Urothelium cell line (cell line): ENCODE measurements at regions not wholly inside any gene's neighbourhood (a gene's known extent, or its start where the extent isn't known, plus 50 kb on each side); places are given as distances from the start of the nearest gene placed in this dataset.
"Not testable (repeated sequence)": the region's sequence is repeated elsewhere in the genome, so short reads cannot be mapped to it uniquely, and the experiment has no call there.

ENCODE experiments used
- DNase-seq: peaks from one replicate; pipeline ENCODE4 v3.0.0; 2011; ENCODE audit warnings: low spot score, mixed read lengths
- FAIRE-seq: peaks from 2 replicates; lab custom pipeline; 2011; peaks lifted over from hg19 to GRCh38; lab: Jason Lieb, UNC

DNA sequence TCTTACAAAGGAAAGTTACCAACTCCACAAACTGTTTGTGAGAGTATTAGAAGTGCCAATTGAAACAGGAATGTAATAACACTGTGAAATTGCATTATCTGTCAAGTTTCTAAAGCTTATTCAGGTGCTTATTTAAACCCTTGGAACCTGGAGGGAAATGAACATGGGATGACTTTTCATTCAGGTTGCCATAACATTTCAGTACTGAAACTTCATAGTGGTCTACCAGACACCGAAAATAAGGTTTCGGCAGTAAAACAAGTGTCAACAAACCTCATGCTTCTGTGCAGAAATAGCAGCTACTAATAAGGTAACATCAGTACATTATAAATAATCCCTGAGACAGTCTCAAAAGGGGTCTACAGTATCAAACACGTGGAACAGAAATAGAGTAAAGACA is 890.7 kb upstream of the INTU start:
- FAIRE-seq (no peak), DNase-seq (no peak)

DNA sequence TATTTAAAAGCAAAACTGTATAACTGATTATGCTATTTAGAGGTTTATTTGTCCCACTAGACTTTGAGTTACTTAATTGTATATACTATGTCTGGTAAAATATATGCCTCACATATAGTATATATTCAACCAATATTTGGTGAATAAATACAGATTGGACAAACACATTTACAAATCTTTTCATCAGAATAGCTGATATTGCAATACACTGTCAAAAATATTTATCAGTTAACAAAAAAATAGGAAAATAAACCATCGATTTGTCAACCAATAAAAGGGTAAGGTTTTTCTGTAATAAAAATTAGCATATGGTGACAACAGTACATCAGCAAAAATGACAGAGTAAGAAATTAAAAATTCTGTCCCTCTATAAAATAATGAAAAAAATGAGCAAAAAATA is 889.9 kb upstream of the INTU start:
- FAIRE-seq, result no peak
- DNase-seq, result no peak

DNA sequence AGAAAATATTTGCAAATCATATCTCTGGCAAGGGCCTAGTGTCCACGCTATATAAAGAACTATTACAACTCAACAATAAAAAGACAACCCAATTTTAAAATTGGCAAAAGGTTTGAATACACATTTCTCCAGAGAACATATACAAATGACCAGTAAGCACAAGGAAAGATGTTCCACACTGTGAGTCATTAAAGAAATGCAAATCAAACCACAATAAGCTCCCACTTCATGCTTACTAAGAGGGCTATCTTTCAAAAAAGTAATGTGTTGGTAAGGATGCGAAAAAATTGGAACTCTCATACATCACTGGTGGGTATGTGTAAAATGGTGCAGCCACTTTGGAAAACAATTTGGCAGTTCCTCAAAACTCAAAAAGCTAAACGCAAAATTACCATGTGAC is 884.0 kb upstream of the INTU start:
- FAIRE-seq, result no peak
- DNase-seq, result no peak

DNA sequence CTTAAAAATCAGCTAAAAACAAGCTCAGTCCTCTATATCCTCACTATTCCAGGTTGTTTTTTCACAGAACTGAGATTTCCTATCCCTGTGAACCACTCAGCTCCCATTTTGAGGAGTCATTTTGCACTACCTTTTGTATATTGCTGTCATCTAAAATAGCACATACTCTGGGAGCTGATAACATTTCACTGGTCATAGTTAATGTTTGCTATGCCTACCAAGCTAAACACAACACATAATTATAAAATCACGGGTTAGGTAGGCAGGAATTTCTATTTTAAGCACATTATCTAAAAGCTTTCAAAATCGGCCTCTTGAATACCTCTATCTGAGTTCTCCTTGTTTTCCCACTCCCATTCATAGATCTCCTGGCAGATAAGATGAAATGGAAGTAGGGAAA is 882.0 kb upstream of the INTU start:
- FAIRE-seq (no peak), DNase-seq (no peak)

DNA sequence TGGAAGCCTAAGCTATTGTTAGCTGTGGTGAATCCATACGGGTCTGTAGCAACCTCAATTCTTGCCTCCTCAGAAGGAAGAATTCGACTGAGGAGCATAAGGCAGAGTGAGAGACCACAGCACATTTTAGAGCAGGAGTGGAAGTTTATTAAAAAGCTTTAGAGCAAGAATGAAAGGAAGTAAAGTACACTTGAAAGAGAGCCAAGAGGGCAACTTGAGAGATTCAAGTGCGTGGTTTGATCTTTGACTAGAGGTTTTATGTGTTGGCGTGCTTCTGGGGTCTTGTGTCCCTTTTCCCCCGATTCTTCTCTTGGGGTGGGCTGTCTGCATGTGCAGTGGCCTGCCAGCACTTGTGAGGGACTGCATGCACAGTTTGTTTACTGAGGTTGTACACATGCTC is 880.6 kb upstream of the INTU start:
- DNase-seq, result no peak
- FAIRE-seq, result no peak

DNA sequence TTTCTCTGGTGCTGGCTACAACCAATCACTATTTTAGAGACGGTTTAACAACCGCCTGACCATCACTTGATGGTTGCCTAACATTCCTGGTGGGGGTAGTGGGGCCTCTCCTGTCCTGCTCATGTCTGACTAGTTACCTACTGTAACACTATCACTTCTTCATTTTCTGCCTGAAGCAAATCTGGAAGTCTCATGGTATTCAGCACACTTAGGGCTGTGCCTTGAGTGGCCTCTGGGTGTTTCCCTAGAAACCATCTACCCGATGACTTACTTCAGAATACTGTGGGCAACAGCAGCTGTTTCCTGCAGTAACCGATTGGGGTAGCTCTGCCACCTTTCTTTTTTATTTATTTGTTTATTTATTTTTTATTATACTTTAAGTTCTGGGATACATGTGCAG is 880.1 kb upstream of the INTU start:
- no peak for DNase-seq
- FAIRE-seq, result no peak

DNA sequence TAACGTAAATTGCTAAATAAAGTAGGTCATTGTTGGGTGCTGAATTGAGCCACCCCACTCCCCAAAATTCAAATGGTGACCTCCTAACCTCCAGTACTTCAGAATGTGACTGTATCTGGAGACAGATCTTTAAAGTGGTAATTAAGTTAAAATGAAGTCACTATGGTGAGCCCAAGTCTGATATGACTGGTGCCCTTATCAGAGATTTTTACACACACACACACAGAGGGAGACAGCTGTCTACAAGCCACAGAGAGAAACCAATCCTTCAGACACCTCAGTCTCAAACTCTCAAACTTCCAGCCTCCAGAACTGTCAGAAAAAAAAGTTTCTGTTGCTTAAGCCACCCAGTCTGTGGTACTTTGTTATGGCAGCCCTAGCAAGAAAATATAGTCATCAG is 879.2 kb upstream of the INTU start:
- no peak for DNase-seq
- no peak for FAIRE-seq

DNA sequence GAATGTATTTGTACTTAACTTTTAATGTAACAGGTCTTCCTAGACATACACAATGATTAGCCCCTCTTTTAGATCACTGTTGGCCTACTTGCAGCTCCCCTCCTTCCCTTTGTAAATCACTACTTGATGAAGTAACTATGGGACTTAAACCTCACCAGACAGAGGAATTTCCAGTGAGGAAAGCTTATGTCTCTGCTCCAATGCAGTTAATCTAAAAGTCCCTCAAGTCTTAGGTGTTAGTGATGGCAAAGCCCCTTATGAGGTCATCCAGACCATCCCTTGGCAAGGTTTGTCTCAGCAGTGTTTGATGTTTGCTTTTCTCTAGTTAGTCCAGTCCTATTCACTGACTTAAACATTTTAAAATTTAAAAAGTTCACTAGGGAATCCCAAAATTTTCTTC is 877.3 kb upstream of the INTU start:
- DNase-seq (no peak), FAIRE-seq (no peak)

DNA sequence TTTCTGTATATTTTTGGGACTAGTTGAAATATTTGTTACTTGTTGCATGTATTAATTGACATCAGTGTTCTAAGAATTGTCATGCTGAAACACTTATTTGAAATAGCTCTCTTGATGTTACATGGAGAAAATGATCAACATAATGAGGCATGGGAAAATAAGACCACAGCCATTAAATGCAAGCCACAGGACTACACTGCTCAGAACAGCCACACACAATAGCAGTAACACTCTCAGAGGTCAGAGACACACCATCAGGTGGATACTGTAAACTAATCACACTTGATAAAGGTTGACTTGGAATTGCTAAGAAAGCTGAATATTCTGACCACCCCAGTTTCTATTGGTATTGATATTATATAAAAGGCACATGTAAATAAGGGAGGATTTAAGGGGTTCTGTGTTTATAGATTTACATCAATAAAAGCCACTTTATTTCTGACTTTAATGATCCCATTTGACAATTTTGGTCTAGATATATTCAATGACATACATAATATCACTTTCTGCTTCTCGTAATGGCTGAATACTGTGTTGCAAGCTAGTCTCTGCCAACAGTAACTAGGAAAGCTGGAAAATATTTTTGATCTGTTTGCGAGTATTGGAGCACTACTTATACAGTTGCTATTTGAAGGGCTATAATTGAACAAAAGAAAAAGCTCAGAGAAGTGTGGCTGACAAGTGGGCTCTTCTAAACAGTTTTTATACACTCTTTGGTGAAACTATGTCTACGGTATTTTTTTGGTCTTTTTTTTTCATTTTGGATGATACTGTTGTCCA is 876.5 kb upstream of the INTU start:
- FAIRE-seq, result no peak

DNA sequence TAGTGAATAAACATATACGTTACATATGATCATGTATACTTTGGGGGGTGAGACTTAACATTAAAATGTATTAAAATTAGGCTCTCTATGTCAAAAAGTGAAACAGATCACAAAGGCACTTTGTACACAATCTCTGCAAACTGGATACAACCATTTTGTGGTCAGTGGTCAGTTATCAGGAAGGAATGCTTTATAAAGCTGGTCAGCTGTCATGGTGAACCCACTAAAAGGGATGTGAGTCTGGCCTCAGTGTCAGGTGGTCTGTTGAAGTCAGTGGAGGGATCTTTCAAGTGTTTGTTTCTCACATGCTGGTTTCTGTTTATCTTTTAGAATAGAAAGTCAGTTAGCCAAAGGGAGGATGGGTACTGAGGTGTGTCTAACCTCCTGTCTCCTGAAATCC is 875.5 kb upstream of the INTU start:
- FAIRE-seq, result no peak
- DNase-seq, result no peak

More for the DNA sequence above, 876.5 kb upstream of the INTU start:
- no peak for DNase-seq

DNA sequence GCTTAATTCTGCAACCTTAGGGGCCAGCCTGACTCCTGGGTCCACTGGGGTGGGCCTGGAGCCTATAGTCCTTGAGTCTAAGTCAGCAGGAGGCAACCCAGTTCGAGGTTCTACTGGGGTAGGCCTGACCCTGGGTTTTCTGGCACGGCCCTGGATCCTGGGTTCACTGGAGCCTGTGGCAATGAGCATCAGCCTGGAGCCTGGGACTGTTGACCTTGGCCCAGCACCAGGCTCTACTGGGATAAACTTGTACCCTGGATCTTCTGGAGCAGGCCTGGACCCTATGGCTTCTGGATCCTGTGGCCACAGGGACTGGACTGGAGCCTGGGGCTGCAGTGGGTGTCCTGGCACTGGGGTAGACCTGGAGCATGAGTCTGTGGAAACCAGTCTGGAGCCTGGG is 874.3 kb upstream of the INTU start:
- FAIRE-seq, result no peak
- no peak for DNase-seq

DNA sequence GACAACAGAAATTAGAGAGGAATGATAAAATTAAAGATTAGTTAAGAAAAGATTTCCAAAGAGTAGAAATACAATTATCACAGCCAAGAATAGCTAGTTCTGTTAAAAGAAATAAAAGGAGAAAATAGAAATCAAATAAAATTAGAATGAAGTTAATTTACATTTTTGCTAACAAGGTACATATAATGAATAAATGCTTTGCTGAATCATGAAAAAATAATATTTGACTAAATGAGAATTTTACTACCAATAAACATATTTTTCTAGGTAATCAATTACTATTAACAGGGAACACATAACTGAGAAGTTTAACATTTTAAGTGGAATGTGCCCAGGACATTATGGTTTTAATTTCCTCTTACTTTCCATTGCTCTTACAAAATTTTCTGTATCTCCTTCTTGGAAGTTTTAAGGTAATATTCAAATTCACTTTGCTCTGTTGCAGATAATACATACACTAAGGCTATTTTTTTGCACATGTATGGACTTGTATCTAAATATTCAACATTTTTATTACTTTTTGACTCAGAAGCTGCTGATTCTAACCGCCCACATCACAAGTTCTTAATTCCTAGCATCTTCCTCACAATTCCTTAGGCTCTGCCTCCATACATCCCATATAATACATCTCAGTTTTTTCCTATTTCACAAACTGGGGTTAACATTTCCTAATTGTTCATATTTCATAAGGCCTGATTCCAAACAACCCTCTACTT is 870.7 kb upstream of the INTU start:
- DNase-seq, result no peak
- no peak for FAIRE-seq

DNA sequence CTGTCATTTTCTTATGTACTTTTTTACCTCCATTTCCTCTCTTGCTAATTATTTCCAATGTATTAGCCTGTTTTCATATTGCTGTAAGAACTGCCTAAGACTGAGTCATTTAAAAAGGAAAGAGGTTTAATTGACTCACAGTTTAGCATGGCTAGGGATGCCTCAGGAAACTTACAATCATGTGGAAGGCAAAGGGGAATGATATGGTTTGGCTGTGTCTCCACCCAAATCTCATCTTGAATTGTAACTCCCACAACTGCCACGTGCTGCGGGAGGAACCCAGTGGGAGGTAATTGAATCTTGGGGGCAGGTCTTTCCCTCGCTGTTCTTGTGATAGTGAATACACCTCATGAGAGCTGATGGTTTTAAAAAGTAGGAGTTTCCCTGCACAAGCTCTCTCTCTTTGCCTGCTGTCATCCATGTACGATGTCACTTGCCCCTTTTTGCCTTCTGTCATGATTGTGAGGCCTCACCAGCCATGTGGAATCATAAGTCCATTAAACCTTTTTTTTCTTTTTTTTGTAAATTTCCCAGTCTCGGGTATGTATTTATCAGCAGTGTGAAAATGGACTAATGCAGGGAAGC is 870.0 kb upstream of the INTU start:
- no peak for FAIRE-seq
- no peak for DNase-seq

DNA sequence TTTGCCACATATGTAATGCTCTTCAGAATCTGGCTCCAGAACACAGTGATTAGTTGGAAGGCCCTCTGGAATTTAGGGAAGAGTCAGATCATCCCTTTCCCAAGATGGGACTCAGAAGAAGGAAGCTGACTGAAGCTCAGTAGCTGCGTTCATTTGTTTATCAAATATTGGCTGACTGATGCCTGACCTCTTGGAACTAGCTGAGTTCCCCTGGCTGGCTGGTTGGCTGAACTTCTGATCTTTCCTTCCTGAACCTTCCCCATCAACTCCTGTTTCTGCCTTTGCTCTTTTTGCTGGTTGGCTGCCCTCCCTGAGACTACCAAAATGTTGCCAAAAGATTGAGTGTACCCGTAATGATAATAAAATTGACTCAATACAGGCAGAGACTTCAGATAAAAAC is 866.5 kb upstream of the INTU start:
- FAIRE-seq, result no peak

DNA sequence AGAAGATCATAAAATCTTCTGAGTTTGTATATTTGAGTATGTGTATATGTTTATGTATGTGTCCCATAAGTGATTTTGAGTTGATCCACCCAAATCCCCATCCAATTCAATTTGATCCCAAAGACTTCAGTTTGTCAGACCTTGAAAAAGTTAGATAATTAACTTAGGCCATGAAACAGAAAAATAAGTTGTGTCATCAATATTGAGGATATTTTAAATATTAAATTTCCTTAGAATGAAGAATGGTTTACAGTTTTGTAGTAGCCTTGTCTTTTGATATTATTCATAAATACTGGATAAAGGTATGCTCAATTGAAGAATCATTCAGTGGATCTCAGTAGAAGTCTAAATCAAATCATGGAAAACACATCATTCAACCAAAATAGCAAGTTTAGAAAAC is 864.4 kb upstream of the INTU start:
- FAIRE-seq (no peak), DNase-seq (no peak)

More for the DNA sequence above, 866.5 kb upstream of the INTU start:
- DNase-seq, result no peak

DNA sequence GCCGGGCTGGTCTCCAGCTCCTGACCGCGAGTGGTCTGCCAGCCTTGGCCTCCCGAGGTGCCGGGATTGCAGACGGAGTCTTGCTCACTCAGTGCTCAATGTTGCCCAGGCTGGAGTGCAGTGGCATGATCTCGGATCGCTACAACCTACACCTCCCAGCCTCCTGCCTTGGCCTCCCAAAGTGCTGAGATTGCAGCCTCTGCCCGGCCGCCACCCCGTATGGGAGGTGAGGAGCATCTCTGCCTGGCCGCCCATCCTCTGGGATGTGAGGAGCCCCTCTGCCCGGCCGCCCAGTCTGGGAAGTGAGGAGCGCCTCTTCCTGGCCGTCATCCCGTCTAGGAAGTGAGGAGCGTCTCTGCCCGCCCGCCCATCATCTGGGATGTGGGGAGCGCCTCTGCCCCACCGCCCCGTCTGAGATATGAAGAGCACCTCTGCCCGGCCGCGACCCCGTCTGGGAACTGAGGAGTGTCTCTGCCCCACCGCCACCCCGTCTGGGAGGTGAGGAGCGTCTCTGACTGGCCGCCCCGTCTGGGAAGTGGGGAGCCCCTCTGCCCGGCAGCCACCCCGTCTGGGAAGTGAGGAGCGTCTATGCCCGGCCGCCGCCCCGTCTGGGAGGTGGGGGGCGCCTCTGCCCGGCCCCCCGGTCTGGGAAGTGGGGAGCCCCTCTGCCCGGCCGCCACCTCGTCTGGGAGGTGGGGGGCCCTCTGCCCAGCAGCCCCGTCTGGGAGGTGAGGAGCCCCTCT is 861.8 kb upstream of the INTU start:
- not testable (repeated sequence) for DNase-seq, FAIRE-seq

DNA sequence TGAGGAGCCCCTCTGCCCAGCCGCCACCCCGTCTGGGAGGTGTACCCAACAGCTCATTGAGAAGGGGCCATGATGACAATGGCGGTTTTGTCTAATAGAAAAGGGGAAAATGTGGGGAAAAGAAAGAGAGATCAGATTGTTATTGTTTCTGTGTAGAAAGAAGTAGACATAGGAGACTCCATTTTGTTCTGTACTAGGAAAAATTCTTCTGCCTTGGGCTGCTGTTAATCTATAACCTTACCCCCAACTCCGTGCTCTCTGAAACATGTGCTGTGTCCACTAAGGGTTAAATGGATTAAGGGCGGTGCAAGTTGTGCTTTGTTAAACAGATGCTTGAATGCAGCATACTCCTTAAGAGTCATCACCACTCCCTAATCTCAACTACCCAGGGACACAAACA is 861.1 kb upstream of the INTU start:
- not testable (repeated sequence) for DNase-seq, FAIRE-seq

DNA sequence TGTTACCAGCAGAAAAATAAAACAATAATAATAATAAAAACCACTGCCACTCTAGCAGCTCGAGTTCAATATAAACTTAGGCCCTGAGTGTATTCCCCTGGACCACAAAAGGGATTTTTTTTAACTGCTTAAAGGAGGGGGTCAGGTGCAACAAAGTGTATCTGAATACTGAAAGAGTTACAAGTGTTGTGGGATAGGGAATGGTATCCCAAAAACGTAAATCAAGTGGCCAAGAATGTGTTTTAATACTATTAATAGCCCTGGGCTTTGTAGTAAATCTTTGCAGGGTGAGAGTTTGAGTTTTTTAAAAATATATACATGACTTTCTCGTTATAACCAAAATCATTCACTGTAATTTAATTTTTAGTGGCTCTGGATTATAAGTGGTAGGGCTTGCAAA is 860.1 kb upstream of the INTU start:
- no peak for FAIRE-seq
- no peak for DNase-seq

DNA sequence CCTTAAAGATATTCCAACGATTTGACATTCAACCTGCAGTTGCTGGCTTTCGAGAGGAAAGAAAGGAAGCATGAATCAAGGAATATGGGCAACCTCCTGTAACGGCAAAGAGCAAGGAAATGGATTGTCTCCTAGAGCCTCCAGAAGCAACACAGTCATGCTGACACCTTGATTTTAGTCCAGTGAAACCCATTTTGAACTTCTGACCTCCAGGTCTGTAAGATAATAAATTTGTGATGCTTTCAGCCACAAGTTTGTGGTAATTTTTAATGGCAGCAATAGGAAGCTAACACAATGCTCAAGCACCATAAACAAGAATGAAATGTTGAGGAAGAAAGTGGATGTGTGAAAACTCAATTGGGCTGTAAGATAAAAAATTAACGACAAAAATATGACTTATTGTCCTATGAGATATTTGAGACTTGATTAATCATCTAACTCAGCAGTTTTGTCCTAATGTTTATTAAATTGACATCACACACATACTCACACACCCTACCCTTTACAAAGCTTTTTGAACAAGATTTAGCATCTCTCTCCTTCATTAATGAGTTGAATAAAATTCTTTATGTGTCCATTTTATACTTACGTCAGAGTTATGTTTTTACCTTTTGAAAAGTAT is 857.2 kb upstream of the INTU start:
- DNase-seq (no peak), FAIRE-seq (no peak)

DNA sequence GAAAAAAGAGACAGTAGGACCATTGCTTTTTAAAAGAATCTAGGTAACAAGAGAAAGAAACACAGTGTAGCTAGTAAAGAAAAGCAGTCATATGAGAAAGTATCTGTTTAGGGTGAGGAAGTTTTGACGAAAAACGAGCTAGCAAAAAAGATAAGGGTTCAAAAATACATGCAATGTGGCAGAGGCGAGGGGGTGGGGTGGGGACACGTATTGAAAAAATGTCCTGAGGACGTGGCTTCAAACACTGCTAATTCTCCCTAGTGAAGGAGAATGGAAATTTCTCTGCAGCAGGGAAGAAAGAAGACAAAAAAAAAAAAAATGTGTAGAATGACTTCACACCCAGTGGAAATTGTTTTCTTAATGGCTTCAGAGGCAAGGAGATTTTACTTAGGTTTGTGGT is 856.4 kb upstream of the INTU start:
- FAIRE-seq (no peak), DNase-seq (no peak)

DNA sequence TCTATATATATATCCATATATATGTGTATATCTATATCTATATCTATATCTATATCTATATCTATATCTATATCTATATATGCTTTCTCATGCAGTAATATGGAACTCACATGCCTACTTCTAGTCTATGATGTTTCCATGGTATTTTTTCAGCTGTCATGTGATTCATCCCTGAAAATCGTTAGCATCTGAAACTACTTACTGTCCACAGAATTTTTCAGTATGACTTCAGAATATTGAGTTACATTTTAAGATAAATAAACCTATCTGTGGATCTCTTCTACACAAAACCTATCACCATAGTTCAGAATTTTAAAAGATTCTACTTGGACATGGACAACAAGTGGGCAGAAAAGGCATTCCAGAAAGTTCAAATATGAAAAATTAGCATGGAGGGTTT is 855.1 kb upstream of the INTU start:
- FAIRE-seq (no peak), DNase-seq (no peak)
